H1 (cell line): ENCODE measurements at regions not wholly inside any gene's neighbourhood (a gene's known extent, or its start where the extent isn't known, plus 50 kb on each side); places are given as distances from the start of the nearest gene placed in this dataset.

Source experiments
- CTCF ChIA-PET: fragments of 300-600 bp; sonication (Branson Sonifier 250); formaldehyde crosslinking; loops from one replicate; lab custom pipeline; 2021; ENCODE audit not compliant: partially characterized antibody; lab: Charles Lee
- POLR2A ChIA-PET: fragments of 300-600 bp; sonication (Branson Sonifier 250); formaldehyde crosslinking; loops from one replicate; lab custom pipeline; 2021; ENCODE audit warnings: inconsistent platforms; ENCODE audit not compliant: partially characterized antibody; lab: Charles Lee
- DNase-seq, 2 experiments: peaks; one replicate each; pipeline versions ENCODE4 v3.0.0 to v3.0.0-alpha.2; 2010 to 2022; ENCODE audit warnings: low spot score in 2 of 2, low read depth in 1 of 2, mixed read lengths in 1 of 2
- FAIRE-seq: peaks from 2 replicates; lab custom pipeline; 2011; peaks lifted over from hg19 to GRCh38; lab: Jason Lieb, UNC
- H2AFZ ChIP-seq: 2 replicates; pipeline ENCODE4 v1.8.1; 2012; ENCODE audit warnings: low read length, inconsistent platforms
- H2AK5ac ChIP-seq: 2 replicates; pipeline ENCODE4 v1.6.1; 2013; ENCODE audit warnings: low read depth, low read length
- H2BK120ac ChIP-seq: replicated peaks from 2 replicates; pipeline ENCODE3; 2013; ENCODE audit warnings: low read depth, low read length, inconsistent platforms
- H2BK12ac ChIP-seq: 2 replicates; pipeline ENCODE4 v1.6.1; 2013; ENCODE audit warnings: low read depth, low read length
- H2BK15ac ChIP-seq: 2 replicates; pipeline ENCODE4 v1.6.1; 2013; ENCODE audit warnings: low read length
- H2BK20ac ChIP-seq: 2 replicates; pipeline ENCODE4 v1.6.1; 2013; ENCODE audit warnings: low read length
- H2BK5ac ChIP-seq: 2 replicates; pipeline ENCODE4 v1.6.1; 2013; ENCODE audit warnings: low read depth, low read length
- H3K14ac ChIP-seq: 2 replicates; pipeline ENCODE4 v1.6.1; 2013; ENCODE audit warnings: inconsistent platforms; ENCODE audit not compliant: insufficient read length
- H3K18ac ChIP-seq: 2 replicates; pipeline ENCODE4 v1.6.1; 2013; ENCODE audit warnings: low read length; ENCODE audit errors: extremely low read depth
- H3K23ac ChIP-seq: 2 replicates; pipeline ENCODE4 v1.6.1; 2013; ENCODE audit warnings: inconsistent platforms; ENCODE audit not compliant: insufficient read length
- H3K23me2 ChIP-seq: 2 replicates; pipeline ENCODE4 v1.6.1; 2013; ENCODE audit warnings: low read depth, low read length
- H3K27ac ChIP-seq: 2 replicates; pipeline ENCODE4 v1.6.1; 2011; ENCODE audit warnings: low read depth, low read length, inconsistent platforms
- H3K27me3 ChIP-seq, 4 experiments: replicated peaks in 1 of 4; 1 replicate in 1 of 4; 2 replicates in 3 of 4; pipeline versions ENCODE4 v1.6.1 to v1.8.1; 2011 to 2013; ENCODE audit warnings: low read length in 3 of 4, mild to moderate bottlenecking in 3 of 4, inconsistent platforms in 2 of 4, mixed read lengths in 2 of 4, moderate library complexity in 1 of 4; ENCODE audit not compliant: control insufficient read depth in 3 of 4, insufficient read depth in 3 of 4; ENCODE audit errors: extremely low read depth in 1 of 4
- H3K36me3 ChIP-seq, 4 experiments: 2 replicates each; pipeline versions ENCODE4 v1.6.1 to v1.8.1; 2011 to 2013; ENCODE audit warnings: mild to moderate bottlenecking in 4 of 4, low read length in 3 of 4, moderate library complexity in 2 of 4, control low read depth in 1 of 4, inconsistent platforms in 1 of 4; ENCODE audit not compliant: insufficient read depth in 4 of 4, control insufficient read depth in 2 of 4
- H3K4ac ChIP-seq: replicated peaks from 2 replicates; pipeline ENCODE3; 2013; ENCODE audit warnings: low read length, low read depth, mixed read lengths, inconsistent platforms; ENCODE audit not compliant: insufficient read length
- H3K4me1 ChIP-seq, 4 experiments: replicated peaks in 1 of 4; 1 replicate in 1 of 4; 2 replicates in 3 of 4; pipeline versions ENCODE4 v1.6.1 to v1.8.1; 2011 to 2013; ENCODE audit warnings: low read length in 3 of 4, inconsistent platforms in 2 of 4, mixed read lengths in 1 of 4; ENCODE audit not compliant: insufficient read depth in 4 of 4, control insufficient read depth in 3 of 4
- H3K4me2 ChIP-seq, 2 experiments: 2 replicates each; pipeline versions ENCODE4 v1.6.1 to v1.8.1; 2011 to 2013; ENCODE audit warnings: low read depth in 2 of 2, low read length in 2 of 2, control low read depth in 1 of 2, inconsistent platforms in 1 of 2, mild to moderate bottlenecking in 1 of 2; ENCODE audit not compliant: insufficient read depth in 1 of 2
- H3K4me3 ChIP-seq, 4 experiments: fragments of 200-600, 300-600 bp in 1 of 4; sonication (generic), shearing (Covaris generic), sonication (Bioruptor Twin) in 1 of 4; 2 replicates each; pipeline versions ENCODE4 v1.5.1 to v1.8.1; 2011 to 2016; ENCODE audit warnings: low read length in 4 of 4, low read depth in 3 of 4, control low read depth in 2 of 4, inconsistent platforms in 2 of 4, mild to moderate bottlenecking in 2 of 4, mixed read lengths in 1 of 4, moderate library complexity in 1 of 4; ENCODE audit not compliant: insufficient read depth in 2 of 4; ENCODE audit errors: extremely low read depth in 1 of 4
- H3K56ac ChIP-seq: replicated peaks from 2 replicates; pipeline ENCODE3; 2013; ENCODE audit warnings: low read depth, mild to moderate bottlenecking, mixed read lengths, low read length, inconsistent platforms; ENCODE audit not compliant: insufficient read length
- H3K79me1 ChIP-seq: 2 replicates; pipeline ENCODE4 v1.6.1; 2013; ENCODE audit warnings: low read depth, low read length, control low read depth
- H3K79me2 ChIP-seq, 2 experiments: 2 replicates each; pipeline versions ENCODE4 v1.6.1 to v1.8.1; 2012 to 2013; ENCODE audit warnings: low read length in 2 of 2, mild to moderate bottlenecking in 2 of 2, inconsistent platforms in 1 of 2; ENCODE audit not compliant: insufficient read depth in 2 of 2, control insufficient read depth in 1 of 2
- H3K9ac ChIP-seq, 4 experiments: replicated peaks in 1 of 4; 1 replicate in 1 of 4; 2 replicates in 3 of 4; pipeline versions ENCODE4 v1.6.1 to v1.8.1; 2011 to 2013; ENCODE audit warnings: low read depth in 3 of 4, low read length in 3 of 4, control low read depth in 2 of 4, mild to moderate bottlenecking in 2 of 4, moderate library complexity in 2 of 4, inconsistent platforms in 1 of 4; ENCODE audit errors: extremely low read depth in 1 of 4
- H3K9me3 ChIP-seq, 2 experiments: 2 replicates each; pipeline versions ENCODE4 v1.6.1 to v1.8.1; 2012 to 2013; ENCODE audit warnings: mild to moderate bottlenecking in 2 of 2, moderate library complexity in 2 of 2, control low read depth in 1 of 2, inconsistent platforms in 1 of 2, low read depth in 1 of 2, low read length in 1 of 2, mixed read lengths in 1 of 2; ENCODE audit not compliant: insufficient read depth in 2 of 2
- H4K20me1 ChIP-seq, 2 experiments: replicated peaks in 1 of 2; 2 replicates each; pipeline versions ENCODE3 to v1.8.1; 2011 to 2013; ENCODE audit warnings: inconsistent platforms in 2 of 2, low read length in 2 of 2, mild to moderate bottlenecking in 1 of 2; ENCODE audit not compliant: insufficient read depth in 2 of 2, control insufficient read depth in 1 of 2
- H4K5ac ChIP-seq: 2 replicates; pipeline ENCODE4 v1.6.1; 2013; ENCODE audit warnings: low read length, low read depth, mixed read lengths, inconsistent platforms; ENCODE audit not compliant: insufficient read length
- H4K8ac ChIP-seq: 2 replicates; pipeline ENCODE4 v1.8.0; 2013; ENCODE audit warnings: mild to moderate bottlenecking, moderate library complexity, low read length, inconsistent platforms; ENCODE audit not compliant: insufficient read depth; ENCODE audit errors: extremely low read depth
- H4K91ac ChIP-seq: replicated peaks from 2 replicates; pipeline ENCODE3; 2013; ENCODE audit warnings: low read length, mixed read lengths, inconsistent platforms; ENCODE audit not compliant: insufficient read length
- BACH1 ChIP-seq: IDR thresholded peaks from 2 replicates; pipeline ENCODE4 v1.6.1; 2012; ENCODE audit warnings: low read length, improper control_type of control experiment
- BRCA1 ChIP-seq: IDR thresholded peaks from 2 replicates; pipeline ENCODE4 v1.6.1; 2012; ENCODE audit warnings: low read depth, low read length, improper control_type of control experiment
- CHD1 ChIP-seq: IDR thresholded peaks from 2 replicates; pipeline ENCODE4 v1.6.1; 2012; ENCODE audit warnings: low read depth, low read length, improper control_type of control experiment
- CHD2 ChIP-seq: IDR thresholded peaks from 2 replicates; pipeline ENCODE4 v1.6.1; 2012; ENCODE audit warnings: low read length, improper control_type of control experiment
- CTBP2 ChIP-seq: IDR thresholded peaks from 2 replicates; pipeline ENCODE4 v1.7.0; 2011; ENCODE audit warnings: borderline replicate concordance, mild to moderate bottlenecking, moderate library complexity, mixed read lengths, low read length; ENCODE audit not compliant: insufficient read depth, insufficient read length
- GABPA ChIP-seq: IDR thresholded peaks from 2 replicates; pipeline ENCODE4 v1.6.1; 2011; ENCODE audit warnings: mild to moderate bottlenecking, low read length, moderate library complexity, borderline replicate concordance; ENCODE audit not compliant: insufficient read depth
- HDAC2 ChIP-seq, 2 experiments: fragments of 300-600 bp in 1 of 2; sonication (generic) in 1 of 2; IDR thresholded peaks; 2 replicates each; pipeline ENCODE4 v1.6.1; 2011 to 2012; ENCODE audit warnings: low read depth in 2 of 2, low read length in 2 of 2, mild to moderate bottlenecking in 2 of 2, moderate library complexity in 2 of 2, borderline replicate concordance in 1 of 2, inconsistent platforms in 1 of 2
- JUND ChIP-seq: IDR thresholded peaks from 2 replicates; pipeline ENCODE4 v1.6.1; 2011; ENCODE audit warnings: mild to moderate bottlenecking, improper control_type of control experiment, low read length
- MAFK ChIP-seq: IDR thresholded peaks from 2 replicates; pipeline ENCODE4 v1.6.1; 2012; ENCODE audit warnings: low read depth, mild to moderate bottlenecking, improper control_type of control experiment, low read length
- PHF8 ChIP-seq: fragments of 200-600 bp; sonication (generic); conservative IDR thresholded peaks from 2 replicates; pipeline ENCODE4 v1.7.1; 2012; ENCODE audit warnings: low read depth, mild to moderate bottlenecking, inconsistent platforms, low read length, moderate library complexity
- POLR2A ChIP-seq, 2 experiments: IDR thresholded peaks; 1 replicate in 1 of 2; 2 replicates in 1 of 2; pipeline ENCODE4 v1.6.1; 2011; ENCODE audit warnings: low read depth in 2 of 2, low read length in 2 of 2, mild to moderate bottlenecking in 2 of 2; ENCODE audit errors: control extremely low read depth in 1 of 2
- POU5F1 ChIP-seq: IDR thresholded peaks from 2 replicates; pipeline ENCODE4 v1.6.1; 2011; ENCODE audit warnings: low read depth, mild to moderate bottlenecking, low read length, moderate library complexity
- TAF1 ChIP-seq: IDR thresholded peaks from 2 replicates; pipeline ENCODE4 v1.6.1; 2011; ENCODE audit warnings: mild to moderate bottlenecking, low read depth, low read length
- TCF12 ChIP-seq: IDR thresholded peaks from 2 replicates; pipeline ENCODE4 v1.6.1; 2011; ENCODE audit warnings: low read depth, mild to moderate bottlenecking, low read length
- ZNF274 ChIP-seq: IDR thresholded peaks from 2 replicates; pipeline ENCODE4 v1.7.0; 2012; ENCODE audit warnings: low read length, borderline replicate concordance; ENCODE audit errors: extremely low read depth
- WGBS, 2 experiments: shearing (Covaris generic) in 1 of 2; methylation state at CpG; one replicate each; pipeline versions ENCODE4 v1.1.6 to v1.1.7; 2013 to 2015; ENCODE audit warnings: low lambda C conversion rate in 2 of 2, mixed read lengths in 2 of 2, inconsistent platforms in 1 of 2, low coverage in 1 of 2, missing lambda C conversion rate in 1 of 2; ENCODE audit not compliant: insufficient replicate concordance in 2 of 2, insufficient coverage in 1 of 2, insufficient read length in 1 of 2; ENCODE audit errors: extremely low coverage in 1 of 2, missing lambda C conversion rate in 1 of 2; 5-methylcytosine and 5-hydroxymethylcytosine counted together
- TF ChIP-seq, protein P1 (sequence below): IDR thresholded peaks from 2 replicates; pipeline ENCODE4 v1.6.1; 2012; ENCODE audit warnings: inconsistent platforms

DNA sequence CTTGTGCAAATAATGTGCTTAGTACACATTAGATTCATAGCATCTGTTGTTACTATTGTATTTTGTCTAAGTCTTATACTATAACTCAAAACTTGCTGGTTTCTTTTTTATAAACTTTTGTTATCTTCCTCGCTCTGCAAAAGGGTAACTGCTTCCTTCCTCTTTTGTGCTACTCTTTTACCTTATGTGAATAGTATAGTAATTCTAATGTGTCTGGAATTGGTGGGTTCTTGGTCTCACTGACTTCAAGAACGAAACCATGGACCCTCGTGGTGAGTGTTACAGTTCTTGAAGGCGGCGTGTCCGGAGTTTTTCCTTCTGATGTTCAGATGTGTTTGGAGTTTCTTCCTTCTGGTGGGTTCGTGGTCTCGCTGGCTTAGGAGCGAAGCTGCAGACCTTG, 563.1 kb upstream of the LUZP2 start:
- FAIRE-seq: no peak
- H3K4me2 ChIP-seq: no peak overlapping the region
- H3K14ac ChIP-seq: no peak overlapping the region
- no peaks in the 10 kb centered on the region for H3K36me3 ChIP-seq
- TF ChIP-seq POU5F1: no peak
- TF ChIP-seq BRCA1: no peak
- no peak for TF ChIP-seq TAF1
- TF ChIP-seq BACH1: no peak
- TF ChIP-seq CHD2: no peak
- no peak for TF ChIP-seq JUND
- TF ChIP-seq HDAC2 (IDR thresholded peaks at IDR 0.05; ENCODE audit: borderline replicate concordance in 1 of 2, low read depth in 2 of 2, low read length in 2 of 2): no peak
- TF ChIP-seq POLR2A (IDR thresholded peaks at IDR 0.05; ENCODE audit: control extremely low read depth in 1 of 2, low read depth in 2 of 2, low read length in 2 of 2): no peak
- no peak for TF ChIP-seq PHF8
- no peak for TF ChIP-seq CHD1
- TF ChIP-seq GABPA: no peak
- TF ChIP-seq, protein P1, sequence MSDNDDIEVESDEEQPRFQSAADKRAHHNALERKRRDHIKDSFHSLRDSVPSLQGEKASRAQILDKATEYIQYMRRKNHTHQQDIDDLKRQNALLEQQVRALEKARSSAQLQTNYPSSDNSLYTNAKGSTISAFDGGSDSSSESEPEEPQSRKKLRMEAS: no peak
- no peak for TF ChIP-seq CTBP2
- TF ChIP-seq TCF12: no peak
- no peak for TF ChIP-seq MAFK
- TF ChIP-seq ZNF274: no peak
- TF ChIP-seq, all 59 proteins: peak for 0
- Histone ChIP-seq H3K4ac (no peak overlapping the region), H4K8ac (no peak overlapping the region), H3K27me3 (no peaks in the 10 kb centered on the region), H4K20me1 (no peaks in the 10 kb centered on the region), H3K23ac (no peak overlapping the region), H3K4me1 (no peaks in the 10 kb centered on the region), H3K18ac (no peak overlapping the region), H3K9ac (no peak overlapping the region), H3K56ac (no peak overlapping the region), H4K5ac (no peak overlapping the region), H3K27ac (no peak overlapping the region), H2BK5ac (no peak overlapping the region), H2BK12ac (no peak overlapping the region), H2BK120ac (no peak overlapping the region), H3K79me2 (no peaks in the 10 kb centered on the region), H3K79me1 (no peaks in the 10 kb centered on the region), H2BK15ac (no peak overlapping the region), H2AFZ (no peak overlapping the region), H4K91ac (no peak overlapping the region), H2BK20ac (no peak overlapping the region), H3K9me3 (peaks cover 0 to 5% of the 10 kb centered on the region in 2 experiments; a peak in 1 of 4 replicates), H3K4me3 (no peak overlapping the region), H2AK5ac (no peak overlapping the region), H3K23me2 (no peaks in the 10 kb centered on the region)
- WGBS, 2 experiments: 81% methylated on average over 3 of the region's 9 CpGs; no CpG with 5 or more reads in 1 of the 2 experiments
- DNase-seq: no peak
- ChIA-PET CTCF (no interaction called here), POLR2A (no interaction called here)
